Vagina (tissue), 2 donors: ENCODE measurements at regions not wholly inside any gene's neighbourhood (a gene's known extent, or its start where the extent isn't known, plus 50 kb on each side); places are given as distances from the start of the nearest gene placed in this dataset.
"Not testable (repeated sequence)": the region's sequence is repeated elsewhere in the genome, so short reads cannot be mapped to it uniquely, and the experiment has no call there.

ENCODE experiments used
- POLR2A ChIP-seq, 2 donors: fragments of 450-650 bp; IDR thresholded peaks; one replicate each; pipeline ENCODE4 v1.6.1; 2017; ENCODE audit warnings: antibody characterized with exemption in 2 of 2, mild to moderate bottlenecking in 2 of 2, moderate library complexity in 2 of 2
- POLR2AphosphoS5 ChIP-seq, 2 donors: sonication (generic); formaldehyde crosslinking; IDR thresholded peaks; one replicate each; pipeline ENCODE4 v1.9.0; 2017; ENCODE audit warnings: antibody characterized with exemption in 2 of 2, mild to moderate bottlenecking in 2 of 2, low read depth in 1 of 2; ENCODE audit not compliant: insufficient read depth in 1 of 2
- TF ChIP-seq, protein P1 (sequence below), 3 experiments: fragments of 450-650 bp in 2 of 3; fragments of 200-600 bp in 1 of 3; sonication (generic) in 1 of 3; IDR thresholded peaks; one replicate each; pipeline ENCODE4 v1.5.1; 2017 to 2019; ENCODE audit warnings: antibody characterized with exemption in 3 of 3, mild to moderate bottlenecking in 2 of 3, moderate library complexity in 2 of 3

DNA sequence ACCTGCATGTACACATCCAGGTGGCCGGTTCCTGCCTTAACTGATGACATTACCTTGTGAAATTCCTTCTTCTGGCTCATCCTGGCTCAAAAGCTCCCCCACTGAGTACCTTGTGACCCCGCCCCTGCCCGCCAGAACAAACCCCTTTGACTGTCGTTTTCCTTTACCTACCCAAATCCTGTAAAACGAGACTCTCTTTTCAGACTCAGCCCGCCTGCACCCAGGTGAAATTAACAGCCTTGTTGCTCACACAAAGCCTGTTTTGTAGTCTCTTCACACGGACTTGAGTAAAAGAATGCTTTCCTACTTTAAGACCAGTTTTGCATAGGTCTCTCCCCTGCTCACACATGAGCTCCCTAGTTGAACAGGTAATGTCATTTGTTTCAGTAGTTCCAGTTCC is 667.4 kb upstream of the GBE1 start:
- TF ChIP-seq POLR2AphosphoS5 (IDR thresholded peaks at IDR 0.05; ENCODE audit: insufficient read depth in 1 of 2, low read depth in 1 of 2); POLR2A (IDR thresholded peaks at IDR 0.05): not testable (repeated sequence)
- TF ChIP-seq, protein P1, sequence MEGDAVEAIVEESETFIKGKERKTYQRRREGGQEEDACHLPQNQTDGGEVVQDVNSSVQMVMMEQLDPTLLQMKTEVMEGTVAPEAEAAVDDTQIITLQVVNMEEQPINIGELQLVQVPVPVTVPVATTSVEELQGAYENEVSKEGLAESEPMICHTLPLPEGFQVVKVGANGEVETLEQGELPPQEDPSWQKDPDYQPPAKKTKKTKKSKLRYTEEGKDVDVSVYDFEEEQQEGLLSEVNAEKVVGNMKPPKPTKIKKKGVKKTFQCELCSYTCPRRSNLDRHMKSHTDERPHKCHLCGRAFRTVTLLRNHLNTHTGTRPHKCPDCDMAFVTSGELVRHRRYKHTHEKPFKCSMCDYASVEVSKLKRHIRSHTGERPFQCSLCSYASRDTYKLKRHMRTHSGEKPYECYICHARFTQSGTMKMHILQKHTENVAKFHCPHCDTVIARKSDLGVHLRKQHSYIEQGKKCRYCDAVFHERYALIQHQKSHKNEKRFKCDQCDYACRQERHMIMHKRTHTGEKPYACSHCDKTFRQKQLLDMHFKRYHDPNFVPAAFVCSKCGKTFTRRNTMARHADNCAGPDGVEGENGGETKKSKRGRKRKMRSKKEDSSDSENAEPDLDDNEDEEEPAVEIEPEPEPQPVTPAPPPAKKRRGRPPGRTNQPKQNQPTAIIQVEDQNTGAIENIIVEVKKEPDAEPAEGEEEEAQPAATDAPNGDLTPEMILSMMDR (IDR thresholded peaks at IDR 0.05): not testable (repeated sequence)
